NCI-H146 treated with DMSO at 0.1 percent for 48 hours (cell line): ENCODE measurements at regions not wholly inside any gene's neighbourhood (a gene's known extent, or its start where the extent isn't known, plus 50 kb on each side); places are given as distances from the start of the nearest gene placed in this dataset.
"Not testable (repeated sequence)": the region's sequence is repeated elsewhere in the genome, so short reads cannot be mapped to it uniquely, and the experiment has no call there.

Experiments
- DNase-seq: peaks from one replicate; lab custom pipeline; 2025; ENCODE audit not compliant: unreplicated experiment; lab: John Stamatoyannopoulos, UW

DNA sequence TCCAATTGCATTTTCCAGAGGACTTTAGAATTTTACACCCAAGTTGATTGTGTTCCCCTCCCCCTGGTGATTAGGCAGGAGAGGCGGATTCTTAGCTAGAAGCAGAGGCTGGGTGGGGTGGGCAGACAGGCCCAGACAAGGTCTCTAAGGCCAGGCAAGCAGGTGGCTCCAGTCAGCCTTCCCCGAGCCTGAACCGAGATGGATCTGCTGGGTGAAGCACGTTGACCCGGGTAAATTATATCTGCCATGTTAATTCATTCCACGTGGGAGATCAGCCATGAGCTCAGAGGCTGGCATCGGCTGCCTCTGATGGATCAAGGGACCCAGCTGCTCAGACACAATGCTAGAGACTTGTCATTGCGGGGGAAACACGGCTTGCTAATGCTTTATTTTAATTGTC lies 159.5 kb upstream of the MAFB start:
- DNase-seq, result no peak

DNA sequence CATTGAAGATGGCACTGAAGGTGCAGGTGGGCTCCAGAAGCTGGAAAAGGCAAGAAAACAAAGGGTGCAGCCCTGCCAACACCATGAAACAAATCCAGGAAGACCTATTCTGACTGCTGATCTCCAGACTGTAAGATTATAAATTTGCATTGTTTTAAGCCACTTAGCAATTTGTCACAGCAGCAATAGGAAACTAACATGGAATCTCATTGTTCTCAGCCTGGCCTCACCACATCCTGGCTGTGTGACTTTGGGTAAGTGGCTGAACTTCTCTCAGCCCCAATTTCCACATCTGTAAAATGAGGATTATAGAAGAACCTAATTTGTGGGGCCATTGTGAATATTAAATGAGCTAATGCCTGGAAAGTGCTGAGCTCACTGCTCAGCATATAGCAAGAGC lies 160.4 kb upstream of the MAFB start:
- no peak for DNase-seq

DNA sequence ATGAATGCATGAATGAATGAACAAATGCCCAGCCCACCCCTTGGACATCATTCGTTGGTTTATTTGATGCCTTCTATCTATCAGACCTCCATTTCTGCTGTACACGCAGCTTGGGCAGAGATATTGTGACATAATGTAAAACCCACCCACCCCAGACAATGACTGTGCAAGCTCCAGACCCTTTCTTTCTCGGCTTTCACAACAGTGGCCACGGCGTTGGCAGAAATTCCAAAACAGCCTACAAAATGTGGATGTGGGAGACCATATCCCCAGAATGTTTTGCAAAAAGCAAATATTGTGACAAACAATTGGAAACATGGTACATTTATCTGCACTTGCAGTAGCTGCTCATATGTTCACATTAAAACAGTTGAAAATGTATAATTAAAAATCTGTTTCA lies 162.0 kb upstream of the MAFB start:
- no peak for DNase-seq

DNA sequence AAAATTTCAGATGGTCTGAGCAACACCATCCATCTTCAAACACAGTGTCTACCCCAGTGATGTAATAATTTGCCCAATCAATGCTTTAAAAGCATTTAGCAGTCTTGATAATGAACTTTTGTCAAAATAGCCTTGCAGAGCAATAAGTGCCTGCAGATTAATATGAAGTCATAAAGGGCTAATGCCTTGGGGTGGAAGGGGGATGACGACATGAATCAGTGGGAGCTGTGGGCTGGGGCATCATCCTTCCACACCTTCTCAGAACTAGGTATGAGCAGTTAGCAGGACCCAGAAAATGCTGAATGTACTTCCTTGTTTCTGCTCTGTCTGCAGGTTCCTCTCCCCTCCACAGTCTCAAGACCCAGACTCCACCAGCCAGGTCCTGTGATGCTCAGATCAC lies 166.2 kb upstream of the MAFB start:
- no peak for DNase-seq

DNA sequence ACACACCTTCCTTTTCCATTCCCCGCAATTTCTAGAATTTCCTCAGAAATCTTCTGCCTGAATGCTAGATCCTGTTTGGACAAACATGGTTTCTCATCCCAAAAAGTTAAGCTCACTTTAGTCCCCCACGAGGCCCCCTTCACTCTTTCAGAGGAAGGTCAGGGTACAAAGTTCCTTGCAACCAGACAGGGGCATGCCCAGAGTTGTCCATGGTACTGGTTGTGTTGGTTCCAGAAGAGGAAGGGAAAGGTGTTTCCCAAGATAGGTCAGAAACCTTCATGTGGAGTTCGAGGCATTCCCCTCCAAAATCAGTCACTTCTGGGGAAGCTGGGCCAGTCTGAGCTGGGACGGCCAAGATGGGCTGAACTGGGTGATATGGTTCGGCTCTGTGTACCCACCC lies 167.6 kb upstream of the MAFB start:
- no peak for DNase-seq

DNA sequence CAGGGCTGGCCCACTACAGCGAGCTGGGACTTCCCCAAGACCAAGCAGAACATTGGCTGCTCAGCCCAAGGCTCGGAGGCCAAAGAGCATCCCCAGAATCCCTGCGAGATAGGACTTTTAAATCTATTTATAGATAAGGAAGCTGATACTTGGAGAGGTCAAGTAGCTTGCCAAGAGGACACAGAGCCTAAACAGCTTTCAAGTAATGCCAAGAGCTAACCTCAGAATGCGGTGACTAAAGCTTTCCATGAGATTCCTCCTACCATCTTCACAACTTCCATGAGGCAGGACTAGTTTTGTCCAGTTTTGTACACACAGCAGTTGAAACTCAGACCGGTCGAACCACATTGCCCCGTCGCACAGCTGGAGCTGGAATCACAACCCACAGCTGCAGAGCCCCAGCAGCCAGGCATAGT lies 168.1 kb upstream of the TOP1 start:
- DNase-seq, result no peak

DNA sequence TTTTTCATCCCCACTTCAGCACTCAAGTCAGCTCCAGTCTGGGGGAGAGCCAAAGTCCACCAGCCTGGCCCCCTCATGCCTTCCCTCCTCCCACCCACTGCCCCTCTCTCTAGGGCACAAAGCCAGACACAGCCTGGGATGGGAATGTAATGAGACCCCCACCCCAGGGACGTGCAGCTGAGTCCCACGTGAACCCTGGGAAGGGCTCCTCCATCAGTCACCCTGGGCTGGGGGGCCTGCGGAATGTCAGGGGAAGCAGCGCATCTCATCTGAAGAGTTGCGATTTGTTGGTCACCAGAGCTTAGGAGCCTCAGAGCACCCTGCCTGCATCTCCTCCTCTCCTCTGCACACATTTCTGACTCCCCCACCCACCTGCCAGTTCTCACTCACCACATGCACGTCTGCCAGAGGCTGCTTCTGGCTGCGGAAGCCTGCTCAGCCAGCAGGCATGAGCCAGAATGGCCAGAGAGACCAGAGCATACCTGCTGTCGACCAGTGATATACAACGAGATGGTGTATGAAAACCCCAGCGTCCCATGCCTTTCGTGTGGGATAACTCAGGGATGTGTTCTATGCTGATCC lies 167.1 kb upstream of the TOP1 start:
- no peak for DNase-seq

DNA sequence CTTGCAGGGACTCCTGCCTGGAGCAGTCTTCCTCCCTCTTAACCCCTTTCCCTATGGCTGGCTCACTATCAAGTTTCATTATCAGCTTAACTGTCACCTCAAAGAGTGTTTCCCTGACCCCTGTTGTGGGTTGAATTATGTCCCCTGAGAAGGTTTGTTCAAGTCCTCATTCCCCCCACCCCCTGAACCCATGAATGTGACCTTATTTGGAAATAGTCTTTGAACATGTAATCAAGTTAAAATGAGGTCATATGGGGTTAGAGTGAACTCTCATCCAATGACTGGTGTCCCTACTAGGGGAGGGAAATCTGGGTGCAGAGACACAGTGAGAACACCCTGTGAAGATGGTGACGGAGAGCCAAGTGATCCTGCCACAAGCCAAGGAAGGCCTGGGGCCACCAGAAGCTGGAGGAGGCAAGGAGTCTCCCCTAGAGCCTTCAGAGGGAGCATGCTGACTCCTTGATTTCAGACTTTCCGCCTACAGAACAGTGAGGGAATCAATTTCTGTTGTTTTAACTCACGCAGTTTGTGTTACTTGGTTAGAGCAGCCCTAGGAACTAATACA lies 165.2 kb upstream of the TOP1 start:
- no peak for DNase-seq

DNA sequence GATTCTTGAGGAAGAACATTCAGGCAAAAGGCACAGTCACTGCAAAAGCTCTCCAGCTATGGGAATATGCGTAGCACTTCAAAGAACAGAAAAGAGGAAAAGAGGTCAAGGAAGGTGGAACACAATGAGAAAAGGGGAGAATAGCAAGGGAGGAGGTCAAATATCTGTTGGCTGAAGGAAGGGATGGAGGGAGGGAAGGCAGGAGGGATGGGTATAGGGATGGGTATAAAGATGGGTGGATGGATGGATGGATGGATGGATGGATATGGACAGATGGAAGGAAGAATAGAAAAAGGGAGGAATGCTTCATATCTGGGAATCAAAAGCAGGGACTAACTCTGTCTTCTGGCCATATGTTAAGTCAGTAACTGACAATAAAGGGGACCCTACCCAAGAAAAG lies 164.2 kb upstream of the TOP1 start:
- no peak for DNase-seq

DNA sequence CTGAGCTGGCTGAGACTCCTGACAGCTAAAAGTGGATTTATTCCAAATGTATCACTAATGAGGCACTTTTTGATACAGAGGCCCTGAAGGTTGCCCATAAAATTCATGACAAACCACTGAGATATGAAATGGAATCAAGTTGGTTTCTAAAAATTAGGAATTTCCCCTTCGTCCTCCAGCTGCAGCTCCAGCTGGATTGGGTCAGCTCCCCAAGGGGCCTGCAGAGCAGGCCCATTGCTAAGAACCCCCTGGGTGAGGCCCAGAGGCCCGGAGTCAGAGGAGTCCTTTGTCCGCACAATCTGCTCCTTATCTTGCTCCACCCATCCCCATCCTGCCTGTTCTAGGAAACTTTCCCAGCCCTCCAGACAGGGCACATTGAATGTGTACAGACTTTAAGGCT lies 163.5 kb upstream of the TOP1 start:
- DNase-seq, result no peak

DNA sequence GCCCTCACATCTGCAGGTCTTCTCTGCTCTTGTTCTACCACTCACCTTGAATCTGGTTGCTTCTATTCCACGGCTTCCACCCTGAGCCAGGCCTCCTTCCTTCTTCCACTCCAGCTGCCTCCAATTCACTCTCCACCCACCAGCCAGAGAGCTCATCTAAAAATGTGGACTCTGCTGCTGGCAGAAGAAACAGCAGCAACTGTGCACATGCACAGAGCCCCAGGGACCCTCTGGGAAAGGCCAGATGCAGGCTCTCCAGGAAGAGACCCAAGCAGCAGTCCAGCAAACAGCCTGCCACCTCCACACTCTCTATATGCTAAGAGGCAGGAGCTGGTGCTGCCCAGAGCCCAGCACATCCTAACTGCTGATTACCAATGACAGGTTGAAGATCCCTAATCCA lies 162.6 kb upstream of the TOP1 start:
- DNase-seq, result no peak

DNA sequence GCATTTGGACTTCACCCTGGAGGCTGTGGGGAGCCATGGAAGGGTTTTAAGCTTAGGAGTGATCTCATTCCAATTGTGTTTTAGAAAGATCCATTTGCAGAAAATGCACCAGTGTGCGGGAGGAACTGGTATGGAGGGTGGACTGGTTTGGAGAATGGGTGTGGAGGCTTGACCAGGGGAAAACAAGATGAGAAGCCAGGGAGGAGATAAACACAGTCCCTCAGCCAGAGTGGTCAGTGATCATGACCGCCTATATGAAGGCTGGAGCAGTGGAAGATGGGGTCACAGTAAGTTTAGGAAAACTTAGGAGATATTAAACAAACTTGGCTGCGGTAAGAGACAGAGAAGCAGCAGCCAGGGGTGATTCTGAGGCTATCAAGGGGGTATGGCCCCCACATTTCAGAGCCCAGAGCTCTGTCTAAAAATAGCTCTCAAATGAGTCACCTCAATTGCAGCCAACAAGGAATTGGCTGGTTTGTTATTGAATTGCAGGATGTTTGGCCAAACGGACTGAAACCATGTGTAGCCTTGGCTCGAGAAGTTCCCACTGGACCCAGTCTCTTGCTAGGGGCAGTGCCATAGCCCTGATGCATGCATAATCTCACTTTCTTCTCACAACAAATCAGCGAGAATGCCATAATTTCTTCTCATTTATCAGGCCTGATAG lies 159.9 kb upstream of the TOP1 start:
- DNase-seq, result no peak

DNA sequence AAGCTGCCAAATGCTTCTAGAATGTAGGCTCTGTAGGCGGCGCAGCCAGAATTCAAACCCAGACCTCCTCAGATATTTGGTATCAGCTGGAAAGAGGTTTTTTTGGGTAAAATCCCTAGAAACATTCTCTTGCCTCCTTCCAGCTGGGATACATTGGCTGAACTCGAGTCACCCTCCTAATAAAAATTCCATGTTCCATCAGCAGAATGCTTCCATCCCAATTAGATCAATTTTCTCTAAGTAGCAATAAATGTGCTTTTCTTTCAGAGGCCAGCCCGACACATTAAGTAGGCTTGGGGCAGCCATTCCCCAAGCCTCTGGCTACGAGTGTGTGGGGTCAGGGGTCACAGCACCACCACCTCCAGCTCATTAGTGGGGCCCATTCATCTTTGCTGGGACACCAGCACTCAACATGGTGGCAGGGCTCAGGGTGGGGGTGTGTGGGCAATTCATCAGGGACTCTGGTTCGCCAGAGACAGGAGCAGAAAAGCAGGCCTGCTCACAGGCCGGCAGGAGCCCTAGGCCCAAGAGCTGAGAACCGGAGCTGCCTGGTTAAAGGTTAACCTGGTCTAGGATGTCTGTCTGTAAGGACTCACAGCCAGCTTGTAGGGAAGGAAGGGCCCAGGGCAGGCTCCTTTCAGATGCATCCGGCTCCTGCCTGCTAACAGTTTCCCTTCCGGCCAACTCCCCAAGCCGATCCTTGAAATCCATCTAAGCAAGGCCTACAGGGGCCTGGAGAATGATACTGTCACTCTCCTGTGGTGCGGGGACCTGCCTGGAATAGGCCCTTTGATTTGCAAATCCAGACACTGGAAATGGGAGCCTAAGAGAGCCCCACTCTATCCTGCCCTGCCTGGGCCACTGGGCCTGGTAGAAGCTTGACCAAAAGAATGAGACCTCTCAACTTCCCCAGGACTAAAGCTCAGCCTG lies 159.1 kb upstream of the TOP1 start:
- DNase-seq, result no peak

DNA sequence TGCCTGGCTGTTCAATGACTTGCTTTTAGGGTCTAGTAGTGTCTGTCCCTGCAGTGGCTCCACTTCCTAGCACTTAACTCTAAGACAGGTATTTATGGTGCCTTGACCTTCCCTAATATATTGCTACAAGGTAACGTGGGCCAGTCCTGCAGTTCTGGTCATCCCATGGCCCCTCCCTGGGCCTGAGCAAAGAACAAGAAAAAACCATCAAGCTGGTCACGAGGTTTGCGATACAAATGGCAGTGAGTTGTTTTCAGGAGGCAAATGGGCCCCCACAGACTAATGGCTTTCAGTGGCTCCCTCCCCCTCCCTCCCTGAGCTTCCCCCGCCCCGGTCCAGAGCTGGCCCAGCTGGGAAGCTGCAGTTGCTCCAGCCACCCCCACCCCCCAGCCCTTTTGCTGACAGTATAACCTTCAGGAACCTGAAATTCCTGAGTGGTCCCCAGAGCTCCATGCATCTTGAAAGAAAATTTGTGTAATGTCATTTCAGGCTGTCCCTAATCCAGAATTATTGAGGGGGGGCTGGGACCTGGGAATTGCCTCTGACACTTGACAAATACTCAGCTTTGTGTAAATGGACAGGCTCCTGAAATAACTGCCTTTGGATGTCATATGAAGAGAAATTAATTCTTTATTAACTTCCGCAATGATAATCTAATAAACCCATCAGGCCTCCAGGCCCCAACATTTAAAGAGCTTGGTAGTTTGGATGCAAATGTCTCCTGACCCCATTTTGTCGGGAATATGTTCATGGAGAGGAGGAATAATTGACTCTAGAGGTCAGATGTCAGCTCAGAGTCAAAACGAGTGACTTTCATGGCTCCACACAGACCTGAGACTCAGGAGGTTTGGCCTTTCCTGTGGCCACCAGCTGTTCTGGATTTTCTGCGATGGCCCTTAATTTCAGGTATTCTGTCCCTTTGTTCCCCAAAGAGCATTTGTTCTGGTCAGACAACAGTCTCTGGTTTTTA lies 153.2 kb upstream of the TOP1 start:
- no peak for DNase-seq

DNA sequence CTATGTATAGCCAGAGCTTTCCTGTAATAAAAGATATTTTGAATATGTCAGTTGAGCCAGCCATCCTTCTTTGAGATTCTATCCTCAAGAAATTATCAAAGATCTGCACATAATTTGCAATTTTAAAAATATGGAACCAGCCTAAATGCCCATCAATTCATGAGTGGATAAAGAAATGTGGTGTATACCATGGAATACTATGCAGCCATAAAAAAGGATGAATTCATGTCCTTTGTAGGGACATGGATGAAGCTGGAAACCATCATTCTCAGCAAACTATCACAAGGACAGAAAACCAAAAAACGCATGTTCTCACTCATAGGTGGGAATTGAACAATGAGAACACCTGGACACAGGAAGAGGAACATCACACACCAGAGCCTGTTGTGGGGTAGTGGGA lies 150.5 kb upstream of the TOP1 start:
- not testable (repeated sequence) for DNase-seq

DNA sequence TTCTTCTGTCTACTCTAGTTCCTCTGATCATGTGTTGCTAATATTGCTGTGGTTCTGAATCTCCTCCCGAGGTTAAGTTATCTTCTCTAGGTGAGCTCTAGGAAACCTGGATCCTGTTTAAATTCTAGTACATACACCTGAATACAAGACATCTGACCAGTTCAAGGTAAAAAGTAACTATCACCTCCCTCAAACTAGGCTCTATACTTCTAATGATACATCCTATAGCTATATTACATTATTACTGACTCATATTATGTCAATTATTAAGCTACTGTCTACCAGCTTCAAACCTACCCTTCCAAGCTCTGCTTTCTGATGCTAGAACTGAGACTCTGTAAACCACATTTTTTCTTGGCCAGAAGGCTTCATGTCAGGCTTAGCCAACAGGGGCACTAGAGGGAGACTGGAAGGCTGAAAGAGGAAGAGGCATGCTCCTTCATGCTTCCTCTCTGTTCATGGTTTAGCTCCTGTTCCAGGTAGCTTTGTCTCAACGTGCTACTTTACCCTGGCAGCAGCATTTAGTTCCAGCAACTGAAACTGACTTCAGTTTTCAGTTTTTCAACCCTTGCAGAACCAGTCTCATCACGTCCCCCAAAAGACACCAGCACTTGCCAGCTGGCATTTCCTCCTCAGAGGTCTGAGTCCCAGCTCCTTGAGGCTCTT lies 148.4 kb upstream of the TOP1 start:
- DNase-seq, result no peak

DNA sequence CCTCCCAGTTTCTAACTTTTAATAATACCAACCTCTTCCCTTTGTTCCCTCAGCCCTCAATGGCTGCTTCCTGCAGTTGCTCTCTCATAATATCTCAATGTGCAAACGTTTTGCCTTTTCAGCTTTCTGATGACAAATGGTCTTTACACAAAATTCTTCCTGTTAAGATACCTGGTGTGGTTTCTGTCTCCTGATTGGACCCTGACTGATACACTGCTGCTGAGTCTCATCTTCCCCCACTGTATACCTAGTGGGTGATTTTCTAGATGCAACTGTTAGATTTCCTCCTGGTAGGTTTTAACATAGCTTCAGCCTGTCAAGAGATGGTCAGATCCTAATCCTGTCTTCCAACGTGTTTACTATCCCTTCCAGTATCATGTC lies 147.9 kb upstream of the TOP1 start:
- no peak for DNase-seq

DNA sequence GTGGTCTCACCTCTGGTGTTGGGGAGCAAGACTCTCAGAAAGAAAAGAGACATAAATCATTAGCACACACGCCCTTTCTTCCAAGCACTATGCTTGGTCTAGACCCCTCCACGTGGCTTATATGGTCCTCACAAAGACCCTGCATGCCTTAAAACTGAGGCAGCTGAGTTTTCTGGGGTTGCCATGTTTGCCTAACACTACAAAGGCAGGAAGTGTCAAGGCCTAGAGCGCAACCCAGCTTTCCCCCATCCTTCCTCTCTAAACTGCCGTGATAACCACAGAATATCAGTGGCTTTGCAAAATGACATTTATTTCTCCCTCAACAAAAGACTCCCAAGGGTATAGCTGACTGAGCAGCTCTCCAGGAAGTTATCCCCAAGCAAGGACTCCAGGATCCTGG lies 146.5 kb upstream of the TOP1 start:
- DNase-seq, result no peak

DNA sequence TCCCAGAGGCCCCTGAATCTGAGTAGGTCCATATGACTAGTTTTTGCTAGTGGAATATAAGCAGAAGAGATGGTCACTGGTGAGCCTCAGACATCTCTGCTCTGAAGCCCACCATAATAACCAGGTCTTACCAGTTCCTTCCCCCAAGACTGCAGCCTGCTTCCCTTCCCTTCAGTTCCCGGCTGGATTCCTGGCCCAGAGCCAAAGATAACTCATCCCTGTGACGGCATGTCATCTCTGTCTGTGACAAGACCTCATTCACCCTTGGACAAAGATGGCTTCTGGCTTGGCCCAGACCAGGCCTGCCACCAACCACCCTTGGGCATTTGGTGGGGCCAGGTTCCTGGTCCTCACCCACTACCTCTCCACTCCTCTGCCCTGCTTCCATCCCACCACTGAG lies 145.5 kb upstream of the TOP1 start:
- no peak for DNase-seq

DNA sequence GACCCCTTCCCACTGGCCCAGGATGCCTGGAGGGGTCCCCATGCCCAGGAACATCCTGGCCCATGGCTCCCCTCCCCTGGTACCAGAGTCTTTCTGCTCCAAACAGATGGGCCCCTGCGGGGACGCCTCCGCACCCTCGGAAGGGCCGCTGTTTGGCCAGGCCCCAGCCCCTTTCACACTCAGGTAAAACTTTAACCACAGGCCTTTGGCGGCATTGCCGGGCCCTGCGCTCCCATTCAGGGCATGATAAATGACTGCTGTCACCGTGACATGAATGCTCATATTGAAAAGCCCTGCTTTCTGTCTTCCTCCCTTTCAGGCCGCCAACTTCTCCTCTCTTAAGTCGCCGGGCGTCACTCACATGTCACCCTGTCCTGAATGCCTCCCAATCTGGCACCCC lies 141.5 kb upstream of the TOP1 start:
- DNase-seq, result no peak
